NCI-H1436 treated with DMSO at 0.1 percent for 48 hours (cell line): ENCODE measurements at regions not wholly inside any gene's neighbourhood (a gene's known extent, or its start where the extent isn't known, plus 50 kb on each side); places are given as distances from the start of the nearest gene placed in this dataset.

Experiments
- DNase-seq: peaks from one replicate; lab custom pipeline; 2025; lab: John Stamatoyannopoulos, UW

- no peak for DNase-seq
Measured at GRCh38 chr4:57605376-57605775, 495.2 kb upstream of the IGFBP7 start.

DNA sequence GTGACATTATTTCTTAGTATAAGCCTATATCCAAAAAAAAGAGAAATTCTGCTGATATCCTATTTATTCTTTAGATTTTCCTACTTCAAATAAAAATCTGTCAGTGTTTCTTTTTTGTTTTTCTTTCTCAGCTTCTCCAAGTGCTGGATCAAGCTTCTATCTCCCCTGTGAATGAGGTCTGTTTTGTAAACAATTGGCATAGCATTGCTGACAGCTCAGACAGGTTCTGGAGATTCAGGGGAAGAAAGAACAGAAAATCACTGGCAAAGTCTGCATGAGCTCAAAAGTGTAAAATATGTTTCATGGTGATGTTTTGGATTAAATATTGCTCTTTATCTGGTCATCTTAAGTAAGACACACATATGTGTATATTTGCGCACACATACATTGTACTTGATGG, 492.0 kb upstream of the IGFBP7 start:
- no peak for DNase-seq

GRCh38 chr4:57591073-57591472, 480.9 kb upstream of the IGFBP7 start:
- DNase-seq = no peak

GRCh38 chr4:57588557-57588956, 478.4 kb upstream of the IGFBP7 start:
- no peak for DNase-seq

DNA sequence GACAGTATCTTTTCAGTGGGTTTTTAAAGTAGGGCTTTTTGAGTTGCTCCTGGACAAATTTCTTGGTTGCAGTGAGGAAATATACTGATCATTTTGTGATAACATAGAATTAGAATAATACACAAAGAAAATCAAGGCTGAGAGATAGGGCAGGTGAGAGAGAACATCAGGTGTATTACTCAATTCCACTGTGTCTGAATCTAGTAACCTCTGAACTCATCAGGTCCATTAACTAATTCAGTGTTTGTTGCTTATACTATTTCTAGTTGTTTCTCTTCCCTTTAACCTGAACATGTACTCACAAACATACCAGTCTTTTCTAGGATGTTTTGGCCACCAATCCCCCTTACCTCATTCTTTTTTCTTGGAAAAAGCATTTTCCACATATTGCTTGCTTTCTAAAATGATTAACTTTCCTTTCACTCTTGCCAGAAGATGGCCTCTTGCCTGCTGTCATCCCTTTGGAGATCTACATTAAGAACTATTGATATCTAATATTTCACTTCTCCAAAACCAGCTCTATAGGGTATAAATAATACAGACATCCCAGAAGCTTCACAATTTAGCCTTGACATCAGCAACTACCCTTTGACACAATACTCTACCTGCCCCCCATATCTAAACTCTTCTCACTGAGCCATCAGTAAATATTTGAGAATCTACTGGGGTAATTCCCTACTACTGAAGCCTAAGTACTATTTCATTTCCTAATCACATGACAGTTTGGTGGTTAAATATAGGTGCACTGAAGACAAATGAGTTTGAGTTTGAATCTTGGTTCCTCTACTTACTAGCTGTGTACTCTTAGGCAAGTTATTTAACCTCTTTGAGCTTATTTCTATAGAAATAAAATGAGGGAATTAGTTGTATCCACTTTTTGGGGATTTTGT, 470.8 kb upstream of the IGFBP7 start:
- DNase-seq = no peak

- no peak for DNase-seq
Measured at GRCh38 chr4:57575426-57575825, 465.2 kb upstream of the IGFBP7 start.

GRCh38 chr4:57554556-57555092, 444.4 kb upstream of the IGFBP7 start:
- no peak for DNase-seq

DNA sequence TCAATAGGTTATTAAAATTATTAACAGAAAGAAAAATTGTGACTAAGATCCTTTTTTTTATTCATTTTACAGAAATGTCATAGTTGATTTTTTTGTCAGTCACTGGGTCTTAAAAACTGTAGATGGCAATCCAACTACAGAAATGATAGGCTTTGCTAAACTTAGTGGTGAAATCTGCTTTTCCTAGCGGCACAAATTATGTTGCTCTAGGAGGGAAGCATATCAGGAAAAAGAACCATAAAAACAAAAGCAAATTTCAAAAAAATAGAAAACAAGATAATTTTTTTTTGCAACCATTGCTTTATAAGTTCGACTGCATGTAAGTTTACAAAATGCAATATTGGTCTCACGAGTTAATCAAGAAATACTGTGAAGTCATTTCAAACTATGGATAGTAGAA, 443.5 kb upstream of the IGFBP7 start:
- no peak for DNase-seq

GRCh38 chr4:57550198-57550597, 440.0 kb upstream of the IGFBP7 start:
- DNase-seq = no peak

DNA sequence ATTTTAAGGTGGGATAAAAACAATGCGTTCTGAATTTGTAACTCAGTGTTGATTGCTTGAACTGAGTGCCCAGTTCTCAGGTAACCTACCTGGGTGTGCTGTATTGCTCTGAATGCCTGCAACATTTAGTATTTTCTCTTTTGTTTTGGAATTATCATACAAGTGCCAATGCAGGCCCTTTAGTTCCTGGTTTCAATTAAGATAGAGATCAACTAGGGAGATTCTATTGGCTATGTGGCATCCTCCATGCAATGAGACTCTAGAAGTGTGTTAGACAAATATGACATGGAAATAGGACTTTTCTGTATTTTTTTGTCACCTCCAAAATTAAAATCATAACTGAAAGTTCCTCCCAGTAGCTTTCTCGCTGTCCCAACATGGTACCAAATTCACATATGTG, 438.7 kb upstream of the IGFBP7 start:
- DNase-seq = no peak

GRCh38 chr4:57544811-57545654, 434.8 kb upstream of the IGFBP7 start:
- no peak for DNase-seq

GRCh38 chr4:57504797-57505530, 394.8 kb upstream of the IGFBP7 start:
- no peak for DNase-seq

DNA sequence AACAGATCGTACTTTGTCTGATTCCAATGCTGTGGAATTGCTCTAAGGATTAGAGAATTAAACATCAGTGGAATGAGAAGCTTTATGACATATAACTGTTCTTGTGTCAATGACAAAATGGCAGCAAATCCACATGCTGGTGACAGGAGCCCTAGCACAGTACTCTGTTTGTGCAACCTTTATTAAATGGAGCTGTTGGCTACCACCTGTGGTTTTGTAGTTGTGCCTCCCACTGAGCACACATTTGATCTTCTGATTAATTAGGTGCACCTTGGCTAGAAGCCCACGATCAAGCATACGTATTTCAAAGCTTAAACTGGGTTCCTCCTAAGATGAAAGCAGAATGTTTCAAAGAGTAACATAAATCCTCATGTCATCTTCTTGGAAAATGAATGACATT, 394.0 kb upstream of the IGFBP7 start:
- no peak for DNase-seq

GRCh38 chr4:57501720-57502119, 391.5 kb upstream of the IGFBP7 start:
- DNase-seq = no peak

- no peak for DNase-seq
Measured at GRCh38 chr4:57499786-57500185, 389.6 kb upstream of the IGFBP7 start.

DNA sequence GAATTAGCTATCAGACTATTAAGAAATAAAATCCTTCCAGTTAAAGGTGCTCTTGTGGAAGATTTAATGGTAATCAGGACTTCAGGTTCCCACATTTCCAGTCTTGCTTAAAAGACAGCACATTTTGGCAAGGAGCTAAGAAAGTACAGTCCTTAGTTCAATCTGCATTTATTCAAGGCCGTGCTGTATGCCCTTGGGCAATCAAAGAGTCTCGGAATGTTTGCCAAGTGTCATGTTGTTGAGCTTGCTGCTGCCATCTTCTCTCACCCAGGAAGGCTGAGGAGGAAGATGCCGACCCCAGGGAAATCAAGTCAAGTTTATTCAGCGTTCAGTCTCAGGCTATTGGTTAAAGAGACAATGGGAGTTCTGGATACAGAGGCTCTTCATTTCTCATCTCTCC, 388.1 kb upstream of the IGFBP7 start:
- no peak for DNase-seq

- DNase-seq = no peak
Measured at GRCh38 chr4:57496697-57497471, 386.7 kb upstream of the IGFBP7 start.

DNA sequence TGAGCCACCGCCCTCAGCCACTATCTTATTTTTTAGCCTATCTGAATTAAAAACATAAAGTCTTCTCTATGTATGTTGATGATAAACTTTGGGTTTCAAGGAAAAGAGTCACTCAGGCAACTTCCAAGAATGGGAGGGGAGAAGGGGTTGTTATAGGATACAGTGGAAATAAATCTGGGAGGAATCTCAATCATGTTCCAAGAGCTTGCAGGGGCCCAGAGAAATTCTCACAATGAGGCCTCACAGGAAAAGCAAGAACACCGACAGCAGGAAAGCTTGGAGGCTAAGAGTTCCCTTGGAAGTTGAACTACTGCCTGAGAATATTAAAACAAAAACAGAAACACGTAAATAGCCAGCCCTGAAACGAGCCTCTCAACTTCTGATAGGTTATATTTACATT, 384.6 kb upstream of the IGFBP7 start:
- DNase-seq = no peak

GRCh38 chr4:57492251-57492878, 382.2 kb upstream of the IGFBP7 start:
- no peak for DNase-seq

- DNase-seq = no peak
Measured at GRCh38 chr4:57491388-57491787, 381.2 kb upstream of the IGFBP7 start.
